ENCODE measurements at regions not wholly inside any gene's neighbourhood (a gene's known extent, or its start where the extent isn't known, plus 50 kb on each side); places are given as distances from the start of the nearest gene placed in this dataset.
A peak's percentile ranks its signal among the peaks of the same experiment; 100 is the strongest.

GRCh38 chr6:170044836-170045562 lies 245.9 kb downstream of the DLL1 start:
- no peak overlapping the region for H3K9ac ChIP-seq (ENCODE audit: insufficient read depth, low read length, poor library complexity, severe bottlenecking)
- H3K4me1 ChIP-seq (ENCODE audit: control insufficient read depth in 1 of 2, insufficient read depth in 2 of 2, low read length in 2 of 2): peaks cover 40 to 43% of the 10 kb centered on the region in 2 donors
- no peak overlapping the region for H3K27ac ChIP-seq (ENCODE audit: low read depth in 1 of 2, low read length in 2 of 2)
- H4K20me1 ChIP-seq (ENCODE audit: insufficient read depth, low read length): no peaks in the 10 kb centered on the region
- TF ChIP-seq, protein P1, sequence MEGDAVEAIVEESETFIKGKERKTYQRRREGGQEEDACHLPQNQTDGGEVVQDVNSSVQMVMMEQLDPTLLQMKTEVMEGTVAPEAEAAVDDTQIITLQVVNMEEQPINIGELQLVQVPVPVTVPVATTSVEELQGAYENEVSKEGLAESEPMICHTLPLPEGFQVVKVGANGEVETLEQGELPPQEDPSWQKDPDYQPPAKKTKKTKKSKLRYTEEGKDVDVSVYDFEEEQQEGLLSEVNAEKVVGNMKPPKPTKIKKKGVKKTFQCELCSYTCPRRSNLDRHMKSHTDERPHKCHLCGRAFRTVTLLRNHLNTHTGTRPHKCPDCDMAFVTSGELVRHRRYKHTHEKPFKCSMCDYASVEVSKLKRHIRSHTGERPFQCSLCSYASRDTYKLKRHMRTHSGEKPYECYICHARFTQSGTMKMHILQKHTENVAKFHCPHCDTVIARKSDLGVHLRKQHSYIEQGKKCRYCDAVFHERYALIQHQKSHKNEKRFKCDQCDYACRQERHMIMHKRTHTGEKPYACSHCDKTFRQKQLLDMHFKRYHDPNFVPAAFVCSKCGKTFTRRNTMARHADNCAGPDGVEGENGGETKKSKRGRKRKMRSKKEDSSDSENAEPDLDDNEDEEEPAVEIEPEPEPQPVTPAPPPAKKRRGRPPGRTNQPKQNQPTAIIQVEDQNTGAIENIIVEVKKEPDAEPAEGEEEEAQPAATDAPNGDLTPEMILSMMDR (IDR thresholded peaks at IDR 0.05): no peak
- DNase-seq: peak in 1 of 3 donors; percentile 37
- H3K4me3 Mint-ChIP-seq: no peak overlapping the region
- no peak overlapping the region for H3K4me2 ChIP-seq (replicated peaks; ENCODE audit: extremely low read depth, low read length, poor library complexity, severe bottlenecking)
- peaks cover 40% of the 10 kb centered on the region for H3K4me1 Mint-ChIP-seq
- no peaks in the 10 kb centered on the region for H3K79me2 ChIP-seq (ENCODE audit: insufficient read depth, low read length)
- no peaks in the 10 kb centered on the region for H3K36me3 ChIP-seq (replicated peaks in 1 of 2; ENCODE audit: control insufficient read depth in 1 of 2, insufficient read depth in 2 of 2, low read length in 2 of 2)
- H3K4me3 ChIP-seq (replicated peaks in 1 of 3; ENCODE audit: low read depth in 2 of 3, low read length in 3 of 3): no peak overlapping the region
- intact Hi-C loops (cut with micrococcal nuclease): loop anchor here (5.0 kb wide), 2 partner anchors 53 to 262 kb away; partner anchors contain the start of gene FAM120B (in 1 of the 2)
- peaks cover 2 to 9% (median 4%) of the 10 kb centered on the region in 3 donors for H3K27me3 Mint-ChIP-seq (ENCODE audit: low read depth in 3 of 3)
- H3K9me3 ChIP-seq (replicated peaks in 1 of 2; ENCODE audit: control insufficient read depth in 1 of 2, insufficient read depth in 1 of 2, low read length in 2 of 2): peaks cover 0 to 6% of the 10 kb centered on the region in 2 donors
- H3K27ac Mint-ChIP-seq: peak overlapping the region in 3 of 7 donors; percentile 28 to 75 (median 47)
- H3K36me3 Mint-ChIP-seq: peaks cover 6 to 10% of the 10 kb centered on the region in 2 donors
- no peak overlapping the region for H2AFZ ChIP-seq (ENCODE audit: insufficient read depth, low read depth, low read length, poor library complexity, severe bottlenecking)
- peaks cover 2 to 16% (median 7%) of the 10 kb centered on the region in 7 donors for H3K9me3 Mint-ChIP-seq
- 94% methylated on average over 10 of the region's 13 CpGs for WGBS (ENCODE audit: insufficient coverage)
- no peaks in the 10 kb centered on the region for H3K27me3 ChIP-seq (ENCODE audit: control insufficient read depth in 2 of 2, insufficient read depth in 2 of 2, low read length in 2 of 2)

- H3K36me3 ChIP-seq (replicated peaks in 1 of 2; ENCODE audit: control insufficient read depth in 1 of 2, insufficient read depth in 2 of 2, low read length in 2 of 2): no peaks in the 10 kb centered on the region
- Mint-ChIP-seq H3K36me3 (peaks cover 4 to 7% of the 10 kb centered on the region in 2 donors), H3K27ac (peak overlapping the region in 1 of 7 donors; percentile 62), H3K9me3 (peaks cover 2 to 16% (median 7%) of the 10 kb centered on the region in 7 donors), H3K4me1 (peaks cover 31% of the 10 kb centered on the region), H3K27me3 (ENCODE audit: low read depth in 3 of 3) (peaks cover 2 to 9% (median 4%) of the 10 kb centered on the region in 3 donors), H3K4me3 (no peak overlapping the region)
- no peak overlapping the region for H3K4me2 ChIP-seq (replicated peaks; ENCODE audit: extremely low read depth, low read length, poor library complexity, severe bottlenecking)
- H3K9me3 ChIP-seq (replicated peaks in 1 of 2; ENCODE audit: control insufficient read depth in 1 of 2, insufficient read depth in 1 of 2, low read length in 2 of 2): peaks cover 0 to 6% of the 10 kb centered on the region in 2 donors
- no peak overlapping the region for H3K27ac ChIP-seq (ENCODE audit: low read depth in 1 of 2, low read length in 2 of 2)
- no peak overlapping the region for H3K4me3 ChIP-seq (replicated peaks in 1 of 3; ENCODE audit: low read depth in 2 of 3, low read length in 3 of 3)
- intact Hi-C loops (cut with micrococcal nuclease): no loop called here
- no peaks in the 10 kb centered on the region for H3K27me3 ChIP-seq (ENCODE audit: control insufficient read depth in 2 of 2, insufficient read depth in 2 of 2, low read length in 2 of 2)
- DNase-seq: no peak
- TF ChIP-seq, protein P1 (IDR thresholded peaks at IDR 0.05): no peak
- H3K79me2 ChIP-seq (ENCODE audit: insufficient read depth, low read length): no peaks in the 10 kb centered on the region
- H2AFZ ChIP-seq (ENCODE audit: insufficient read depth, low read depth, low read length, poor library complexity, severe bottlenecking): no peak overlapping the region
- peaks cover 32 to 34% of the 10 kb centered on the region in 2 donors for H3K4me1 ChIP-seq (ENCODE audit: control insufficient read depth in 1 of 2, insufficient read depth in 2 of 2, low read length in 2 of 2)
- no peaks in the 10 kb centered on the region for H4K20me1 ChIP-seq (ENCODE audit: insufficient read depth, low read length)
- H3K9ac ChIP-seq (ENCODE audit: insufficient read depth, low read length, poor library complexity, severe bottlenecking): no peak overlapping the region
- 89% methylated on average over 9 of the region's 11 CpGs for WGBS (ENCODE audit: insufficient coverage)
These were observed 246.7 kb downstream of the DLL1 start for GRCh38 chr6:170043881-170044790.

All from CD14-positive monocyte (primary cell).